GM20000 (cell line): ENCODE measurements at regions not wholly inside any gene's neighbourhood (a gene's known extent, or its start where the extent isn't known, plus 50 kb on each side); places are given as distances from the start of the nearest gene placed in this dataset.

ENCODE experiments used
- DNase-seq: peaks from one replicate; pipeline ENCODE4 v3.0.0; 2012; ENCODE audit warnings: low spot score
- CTCF ChIP-seq: IDR thresholded peaks from 2 replicates; pipeline ENCODE4 v1.5.1; 2012; ENCODE audit warnings: mild to moderate bottlenecking, control low read depth; ENCODE audit errors: extremely low read depth, missing control alignments

- DNase-seq, result no peak
- no peak for TF ChIP-seq CTCF
Observed at GRCh38 chr10:78820007-78820362, 248.8 kb upstream of the ZMIZ1 start.

- no peak for TF ChIP-seq CTCF
- no peak for DNase-seq
Observed at GRCh38 chr10:78821052-78821451, 247.7 kb upstream of the ZMIZ1 start.

GRCh38 chr10:78828647-78829539, 239.9 kb upstream of the ZMIZ1 start:
- no peak for TF ChIP-seq CTCF
- DNase-seq, result no peak

- DNase-seq, result no peak
- TF ChIP-seq CTCF, result no peak
Observed at GRCh38 chr10:78829565-78829964, 239.2 kb upstream of the ZMIZ1 start.

- no peak for DNase-seq
- no peak for TF ChIP-seq CTCF
Observed at GRCh38 chr10:78830062-78830975, 238.4 kb upstream of the ZMIZ1 start.

- no peak for DNase-seq
- no peak for TF ChIP-seq CTCF
Observed at GRCh38 chr10:78830976-78831375, 237.8 kb upstream of the ZMIZ1 start.

GRCh38 chr10:78831461-78831860, 237.3 kb upstream of the ZMIZ1 start:
- no peak for TF ChIP-seq CTCF
- DNase-seq, result no peak
